Cardiac muscle cell (in vitro differentiated cells and primary cell): ENCODE measurements at regions not wholly inside any gene's neighbourhood (a gene's known extent, or its start where the extent isn't known, plus 50 kb on each side); places are given as distances from the start of the nearest gene placed in this dataset.

Experiments used
- DNase-seq, 2 donors: peaks; one replicate each; pipeline versions ENCODE4 v3.0.0 to v3.0.0-alpha.2; 2010 to 2017; ENCODE audit warnings: low read depth in 1 of 2, low spot score in 1 of 2
- H3K27ac ChIP-seq: fragments of 200-600 bp; sonication (generic); 2 replicates; pipeline ENCODE4 v1.5.1; 2016
- H3K27me3 ChIP-seq: fragments of 200-600 bp; sonication (generic); 2 replicates; pipeline ENCODE4 v1.6.0; 2016; ENCODE audit warnings: control low read depth
- H3K36me3 ChIP-seq: fragments of 200-600 bp; sonication (generic); 2 replicates; pipeline ENCODE4 v1.5.1; 2016; ENCODE audit warnings: control low read depth
- H3K4me1 ChIP-seq: fragments of 200-600 bp; sonication (generic); 2 replicates; pipeline ENCODE4 v1.8.1; 2017; ENCODE audit warnings: low read depth, mild to moderate bottlenecking, mixed run types
- H3K4me3 ChIP-seq: fragments of 200-600 bp; sonication (generic); 2 replicates; pipeline ENCODE4 v1.5.1; 2016; ENCODE audit warnings: mild to moderate bottlenecking
- H3K9me3 ChIP-seq: fragments of 200-600 bp; sonication (generic); 2 replicates; pipeline ENCODE4 v1.5.1; 2017; ENCODE audit warnings: low read depth, mild to moderate bottlenecking, control low read depth
- TF ChIP-seq, protein P1 (sequence below): IDR thresholded peaks from 2 replicates; pipeline ENCODE4 v1.5.1; 2012; ENCODE audit warnings: low read depth, mild to moderate bottlenecking, low read length

DNA sequence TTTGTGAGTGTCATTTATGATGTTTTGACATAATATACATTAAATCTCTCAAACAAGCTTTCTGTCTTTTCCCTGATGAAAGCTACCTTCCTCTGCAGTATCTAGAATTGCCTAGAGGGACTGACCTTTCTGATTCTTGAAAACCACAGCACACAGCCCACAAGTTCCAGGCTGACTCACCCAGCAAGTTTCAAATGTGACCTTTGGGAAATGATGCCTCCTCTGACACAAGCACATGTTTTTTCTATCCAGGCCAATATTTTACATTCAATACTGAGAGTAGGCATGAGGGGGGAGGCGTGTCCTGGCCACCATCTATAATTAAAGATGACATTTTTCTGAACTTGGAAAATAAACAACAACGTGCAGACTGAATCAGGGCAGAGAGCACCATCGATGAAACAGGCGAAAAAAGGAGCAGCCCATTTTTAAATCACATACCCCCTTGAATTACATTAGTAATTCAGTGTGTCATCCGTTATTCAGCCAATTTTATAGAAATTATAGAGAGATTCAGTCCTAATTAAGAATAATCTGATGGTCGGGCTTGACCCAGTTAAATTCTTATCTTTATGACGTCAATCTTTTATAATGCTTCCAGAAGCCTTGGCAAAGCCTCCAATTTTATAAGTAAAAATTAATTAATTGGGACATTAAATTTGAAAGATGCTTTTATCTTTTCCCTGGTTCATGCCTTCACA is 292.6 kb upstream of the CDH11 start:
- Histone ChIP-seq H3K4me3 (no peak overlapping the region), H3K27me3 (no peaks in the 10 kb centered on the region), H3K4me1 (no peaks in the 10 kb centered on the region), H3K36me3 (no peaks in the 10 kb centered on the region), H3K9me3 (no peaks in the 10 kb centered on the region), H3K27ac (no peak overlapping the region)
- peak in 1 of 2 donors; percentile 72 for DNase-seq
- TF ChIP-seq, protein P1, sequence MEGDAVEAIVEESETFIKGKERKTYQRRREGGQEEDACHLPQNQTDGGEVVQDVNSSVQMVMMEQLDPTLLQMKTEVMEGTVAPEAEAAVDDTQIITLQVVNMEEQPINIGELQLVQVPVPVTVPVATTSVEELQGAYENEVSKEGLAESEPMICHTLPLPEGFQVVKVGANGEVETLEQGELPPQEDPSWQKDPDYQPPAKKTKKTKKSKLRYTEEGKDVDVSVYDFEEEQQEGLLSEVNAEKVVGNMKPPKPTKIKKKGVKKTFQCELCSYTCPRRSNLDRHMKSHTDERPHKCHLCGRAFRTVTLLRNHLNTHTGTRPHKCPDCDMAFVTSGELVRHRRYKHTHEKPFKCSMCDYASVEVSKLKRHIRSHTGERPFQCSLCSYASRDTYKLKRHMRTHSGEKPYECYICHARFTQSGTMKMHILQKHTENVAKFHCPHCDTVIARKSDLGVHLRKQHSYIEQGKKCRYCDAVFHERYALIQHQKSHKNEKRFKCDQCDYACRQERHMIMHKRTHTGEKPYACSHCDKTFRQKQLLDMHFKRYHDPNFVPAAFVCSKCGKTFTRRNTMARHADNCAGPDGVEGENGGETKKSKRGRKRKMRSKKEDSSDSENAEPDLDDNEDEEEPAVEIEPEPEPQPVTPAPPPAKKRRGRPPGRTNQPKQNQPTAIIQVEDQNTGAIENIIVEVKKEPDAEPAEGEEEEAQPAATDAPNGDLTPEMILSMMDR, result no peak

DNA sequence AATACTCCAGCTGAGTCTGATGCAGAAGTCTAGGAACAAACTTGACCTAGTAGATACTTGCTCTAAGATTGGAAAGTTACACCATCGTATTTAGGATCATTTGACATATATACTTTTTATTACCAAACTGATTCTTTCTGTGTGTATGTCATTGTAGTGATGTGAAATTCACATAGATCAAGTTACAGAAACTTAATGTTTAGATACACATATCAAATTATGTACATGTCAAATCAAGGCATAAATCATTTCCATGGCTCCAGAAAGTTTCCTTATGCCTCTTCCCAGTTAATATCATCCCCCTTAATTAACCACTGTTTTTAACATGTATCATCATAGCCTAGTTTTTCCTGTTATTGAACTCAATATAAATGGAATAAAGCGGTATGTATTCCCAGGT is 292.0 kb upstream of the CDH11 start:
- TF ChIP-seq, protein P1, result no peak
- no peak overlapping the region for H3K4me3 ChIP-seq
- no peaks in the 10 kb centered on the region for H3K4me1 ChIP-seq
- H3K36me3 ChIP-seq, result no peaks in the 10 kb centered on the region
- no peak overlapping the region for H3K27ac ChIP-seq
- H3K9me3 ChIP-seq, result no peaks in the 10 kb centered on the region
- H3K27me3 ChIP-seq, result no peaks in the 10 kb centered on the region
- DNase-seq, result no peak

DNA sequence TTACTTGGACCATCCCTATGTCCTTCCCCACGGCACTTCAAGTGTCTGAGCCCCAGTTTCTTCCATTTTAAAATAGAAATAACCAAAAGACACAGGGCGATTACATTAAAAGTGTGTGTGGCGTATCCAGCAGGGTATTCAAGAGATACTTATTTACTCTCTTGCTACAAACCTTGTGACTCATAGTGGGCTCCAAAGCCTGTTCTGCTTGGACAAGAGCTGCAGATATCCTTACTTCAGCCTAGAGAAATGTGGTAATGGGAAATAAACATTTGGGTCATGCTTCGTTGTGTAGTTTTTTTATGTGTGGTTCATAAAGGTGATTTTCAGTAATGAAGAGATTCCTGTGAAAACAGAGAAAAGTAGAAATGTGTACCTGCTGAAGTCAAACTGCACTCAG is 288.9 kb upstream of the CDH11 start:
- Histone ChIP-seq H3K27ac (no peak overlapping the region), H3K36me3 (no peaks in the 10 kb centered on the region), H3K4me1 (no peaks in the 10 kb centered on the region), H3K9me3 (no peaks in the 10 kb centered on the region), H3K4me3 (no peak overlapping the region), H3K27me3 (no peaks in the 10 kb centered on the region)
- TF ChIP-seq, protein P1, result no peak
- DNase-seq, result no peak

DNA sequence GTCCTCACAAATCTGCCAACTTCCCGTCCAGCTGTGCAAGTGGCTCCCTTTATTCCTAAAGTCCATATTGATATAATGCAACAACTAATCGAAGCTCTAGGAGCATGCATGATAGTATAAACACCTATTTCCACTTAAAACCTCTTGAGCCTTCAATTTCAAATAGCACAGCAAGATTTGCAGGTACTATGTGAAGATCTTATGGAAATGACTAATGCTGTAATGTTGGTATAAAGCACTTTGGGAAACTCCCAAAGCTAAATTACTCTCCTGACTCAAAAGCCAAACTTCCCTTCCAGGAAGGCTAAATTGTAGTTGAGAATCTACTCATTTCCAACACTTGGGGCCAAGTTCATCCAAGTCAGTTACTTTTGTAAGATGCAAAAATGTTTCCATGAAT is 287.6 kb upstream of the CDH11 start:
- Histone ChIP-seq H3K4me3 (no peak overlapping the region), H3K9me3 (no peaks in the 10 kb centered on the region), H3K27ac (no peak overlapping the region), H3K36me3 (no peaks in the 10 kb centered on the region), H3K4me1 (no peaks in the 10 kb centered on the region), H3K27me3 (no peaks in the 10 kb centered on the region)
- TF ChIP-seq, protein P1, result no peak
- DNase-seq, result no peak

DNA sequence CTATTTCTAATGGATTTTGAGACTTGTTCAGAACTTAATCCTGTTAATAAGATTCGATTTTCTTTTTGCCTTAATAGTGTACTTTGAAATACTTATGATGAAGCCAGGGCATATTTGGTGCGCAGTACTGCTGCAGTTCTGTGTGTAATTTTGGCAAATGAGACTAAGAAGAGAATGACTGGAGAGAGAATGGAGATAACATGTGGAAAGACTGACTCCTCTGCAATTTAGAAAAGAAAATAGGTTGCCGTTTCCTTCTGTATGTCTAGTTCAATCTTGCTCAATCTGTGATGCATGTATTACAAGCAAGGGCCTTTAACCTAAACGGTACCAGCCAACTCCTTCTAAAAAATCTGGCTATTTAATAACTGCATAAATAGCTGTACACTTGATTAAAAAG is 285.1 kb upstream of the CDH11 start:
- DNase-seq, result peak in 1 of 2 donors; percentile 57
- H3K4me3 ChIP-seq, result no peak overlapping the region
- H3K4me1 ChIP-seq, result no peaks in the 10 kb centered on the region
- H3K9me3 ChIP-seq, result no peaks in the 10 kb centered on the region
- no peaks in the 10 kb centered on the region for H3K36me3 ChIP-seq
- H3K27me3 ChIP-seq, result no peaks in the 10 kb centered on the region
- TF ChIP-seq, protein P1, result no peak
- H3K27ac ChIP-seq, result no peak overlapping the region
